ENCODE measurements at regions not wholly inside any gene's neighbourhood (a gene's known extent, or its start where the extent isn't known, plus 50 kb on each side); places are given as distances from the start of the nearest gene placed in this dataset.

DNA sequence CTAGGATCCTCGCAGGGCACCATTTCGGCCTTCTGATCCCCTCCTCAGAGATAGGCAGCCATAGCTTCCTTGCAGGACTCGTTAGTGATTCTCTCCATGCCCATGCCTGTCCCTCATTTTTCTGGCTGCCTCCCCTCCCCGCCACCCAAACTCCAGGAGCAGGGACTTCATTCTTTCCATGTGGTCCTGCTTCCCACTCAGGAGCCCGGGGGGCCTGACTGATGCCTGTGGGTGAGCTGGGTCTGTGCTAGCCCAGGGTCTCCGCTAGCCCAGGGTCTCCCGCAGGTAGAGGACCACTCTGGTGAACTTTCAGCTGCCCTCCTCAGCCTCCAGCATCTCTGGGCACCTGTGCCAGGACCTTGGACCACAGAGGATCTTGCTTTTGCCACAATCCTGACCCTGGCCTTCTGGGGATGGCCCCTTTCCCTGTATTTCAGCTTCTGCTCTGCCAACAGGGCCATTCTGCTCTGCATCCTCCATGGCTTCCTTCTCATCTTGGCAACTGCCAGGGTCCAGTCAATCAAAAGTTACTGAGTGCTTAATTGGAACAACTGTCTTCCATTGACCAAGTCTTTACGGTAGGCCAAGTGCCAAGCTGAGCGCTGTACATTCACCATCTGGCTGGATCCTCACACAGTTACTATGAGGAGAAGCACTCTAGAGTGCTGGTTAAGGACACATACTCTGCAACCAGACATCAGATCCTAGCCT lies 152.2 kb downstream of the EFNB1 start:
- TF ChIP-seq FOXA1 (IDR thresholded peaks at IDR 0.05) (no peak), YY1 (IDR thresholded peaks at IDR 0.05) (no peak), JUND (IDR thresholded peaks at IDR 0.05) (no peak), HNF4G (IDR thresholded peaks at IDR 0.05) (no peak), SP1 (IDR thresholded peaks at IDR 0.05) (no peak), TAF1 (conservative IDR thresholded peaks at IDR 0.05) (no peak)
- TF ChIP-seq, protein P1, sequence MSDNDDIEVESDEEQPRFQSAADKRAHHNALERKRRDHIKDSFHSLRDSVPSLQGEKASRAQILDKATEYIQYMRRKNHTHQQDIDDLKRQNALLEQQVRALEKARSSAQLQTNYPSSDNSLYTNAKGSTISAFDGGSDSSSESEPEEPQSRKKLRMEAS (IDR thresholded peaks at IDR 0.05) = no peak
- TF ChIP-seq, protein P2, sequence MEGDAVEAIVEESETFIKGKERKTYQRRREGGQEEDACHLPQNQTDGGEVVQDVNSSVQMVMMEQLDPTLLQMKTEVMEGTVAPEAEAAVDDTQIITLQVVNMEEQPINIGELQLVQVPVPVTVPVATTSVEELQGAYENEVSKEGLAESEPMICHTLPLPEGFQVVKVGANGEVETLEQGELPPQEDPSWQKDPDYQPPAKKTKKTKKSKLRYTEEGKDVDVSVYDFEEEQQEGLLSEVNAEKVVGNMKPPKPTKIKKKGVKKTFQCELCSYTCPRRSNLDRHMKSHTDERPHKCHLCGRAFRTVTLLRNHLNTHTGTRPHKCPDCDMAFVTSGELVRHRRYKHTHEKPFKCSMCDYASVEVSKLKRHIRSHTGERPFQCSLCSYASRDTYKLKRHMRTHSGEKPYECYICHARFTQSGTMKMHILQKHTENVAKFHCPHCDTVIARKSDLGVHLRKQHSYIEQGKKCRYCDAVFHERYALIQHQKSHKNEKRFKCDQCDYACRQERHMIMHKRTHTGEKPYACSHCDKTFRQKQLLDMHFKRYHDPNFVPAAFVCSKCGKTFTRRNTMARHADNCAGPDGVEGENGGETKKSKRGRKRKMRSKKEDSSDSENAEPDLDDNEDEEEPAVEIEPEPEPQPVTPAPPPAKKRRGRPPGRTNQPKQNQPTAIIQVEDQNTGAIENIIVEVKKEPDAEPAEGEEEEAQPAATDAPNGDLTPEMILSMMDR (IDR thresholded peaks at IDR 0.05; ENCODE audit: low read depth, low read length, missing input control) = no peak
- TF ChIP-seq, protein P3, sequence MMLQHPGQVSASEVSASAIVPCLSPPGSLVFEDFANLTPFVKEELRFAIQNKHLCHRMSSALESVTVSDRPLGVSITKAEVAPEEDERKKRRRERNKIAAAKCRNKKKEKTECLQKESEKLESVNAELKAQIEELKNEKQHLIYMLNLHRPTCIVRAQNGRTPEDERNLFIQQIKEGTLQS (IDR thresholded peaks at IDR 0.05) = no peak
- H3K4me3 ChIP-seq (ENCODE audit: low read depth in 1 of 3, low read length in 3 of 3) = no peak overlapping the region
- no peak for DNase-seq (ENCODE audit: low spot score)
- WGBS = 95% methylated on average over 9 of the region's 9 CpGs
- no peak overlapping the region for H3K27ac ChIP-seq (ENCODE audit: low read depth in 1 of 2, low read length in 2 of 2)
- H3K9ac ChIP-seq (ENCODE audit: low read depth in 1 of 2, low read length in 2 of 2) = no peak overlapping the region
- no peaks in the 10 kb centered on the region for H3K36me3 ChIP-seq (ENCODE audit: control insufficient read depth in 4 of 4, insufficient read depth in 3 of 4, low read depth in 1 of 4, low read length in 3 of 4)
- no peaks in the 10 kb centered on the region for H3K4me1 ChIP-seq (ENCODE audit: control insufficient read depth in 4 of 4, insufficient read depth in 4 of 4, low read length in 3 of 4)
- H3K27me3 ChIP-seq (ENCODE audit: control insufficient read depth in 4 of 4, insufficient read depth in 4 of 4, low read length in 3 of 4) = peaks cover 0 to 2% (median 0%) of the 10 kb centered on the region in 4 donors
- H3K9me3 ChIP-seq (ENCODE audit: control insufficient read depth in 4 of 4, low read length in 3 of 4) = peaks cover 0 to 3% (median 0%) of the 10 kb centered on the region in 4 donors

DNA sequence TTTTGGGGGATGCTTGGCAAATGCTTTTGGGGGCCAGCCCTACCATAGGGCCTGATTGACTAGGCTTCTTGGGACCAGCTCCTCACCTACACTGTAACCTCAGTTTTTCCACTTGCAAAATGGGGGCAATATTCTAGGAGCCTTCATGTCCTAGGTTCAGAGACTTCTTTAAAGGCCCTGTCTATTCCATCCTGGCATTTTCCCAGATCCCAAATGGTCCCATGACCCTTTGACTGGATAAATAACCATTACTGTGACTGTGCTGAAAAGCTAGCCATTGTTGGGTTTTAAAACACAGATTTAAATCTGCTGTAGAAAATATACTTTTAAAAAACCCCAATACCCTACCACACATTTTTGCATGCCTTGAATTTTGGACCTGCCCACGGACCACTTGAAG lies 149.8 kb downstream of the EFNB1 start:
- no peaks in the 10 kb centered on the region for H3K36me3 ChIP-seq (ENCODE audit: control insufficient read depth in 4 of 4, insufficient read depth in 3 of 4, low read depth in 1 of 4, low read length in 3 of 4)
- peaks cover 0 to 3% (median 0%) of the 10 kb centered on the region in 4 donors for H3K9me3 ChIP-seq (ENCODE audit: control insufficient read depth in 4 of 4, low read length in 3 of 4)
- H3K27ac ChIP-seq (ENCODE audit: low read depth in 1 of 2, low read length in 2 of 2) = no peak overlapping the region
- no peak overlapping the region for H3K9ac ChIP-seq (ENCODE audit: low read depth in 1 of 2, low read length in 2 of 2)
- H3K27me3 ChIP-seq (ENCODE audit: control insufficient read depth in 4 of 4, insufficient read depth in 4 of 4, low read length in 3 of 4) = peaks cover 0 to 2% (median 0%) of the 10 kb centered on the region in 4 donors
- no peak for DNase-seq (ENCODE audit: low spot score)
- H3K4me1 ChIP-seq (ENCODE audit: control insufficient read depth in 4 of 4, insufficient read depth in 4 of 4, low read length in 3 of 4) = no peaks in the 10 kb centered on the region
- H3K4me3 ChIP-seq (ENCODE audit: low read depth in 1 of 3, low read length in 3 of 3) = no peak overlapping the region
- no peak for TF ChIP-seq FOXA1 (IDR thresholded peaks at IDR 0.05)
- WGBS = 80% methylated on average over 1 of the region's 1 CpG

DNA sequence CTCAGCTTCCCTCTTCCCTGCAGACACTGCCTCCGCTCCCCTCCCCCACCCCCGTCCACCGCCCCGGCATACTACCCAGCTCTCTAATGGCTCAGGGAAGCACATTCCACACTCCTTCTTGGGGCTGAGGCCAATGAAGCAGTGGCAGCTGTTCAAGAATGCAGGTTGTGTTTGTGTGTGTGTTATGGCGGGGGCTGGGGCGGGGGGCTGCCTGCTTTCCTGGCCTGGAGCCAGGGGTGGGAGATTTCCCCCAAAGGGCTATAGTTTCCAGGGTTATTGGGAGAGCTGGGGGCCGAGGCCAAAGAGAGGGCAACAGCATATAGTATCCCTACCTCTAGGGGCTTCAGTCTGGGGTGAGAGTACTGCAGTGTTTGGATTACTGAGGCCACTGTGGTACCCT lies 149.4 kb downstream of the EFNB1 start:
- DNase-seq (ENCODE audit: low spot score) = no peak
- 58% methylated on average over 7 of the region's 7 CpGs for WGBS
- no peak overlapping the region for H3K9ac ChIP-seq (ENCODE audit: low read depth in 1 of 2, low read length in 2 of 2)

More for the DNA sequence above, 149.4 kb downstream of the EFNB1 start:
- no peak overlapping the region for H3K4me3 ChIP-seq (ENCODE audit: low read depth in 1 of 3, low read length in 3 of 3)
- no peaks in the 10 kb centered on the region for H3K4me1 ChIP-seq (ENCODE audit: control insufficient read depth in 4 of 4, insufficient read depth in 4 of 4, low read length in 3 of 4)
- H3K27ac ChIP-seq (ENCODE audit: low read depth in 1 of 2, low read length in 2 of 2) = no peak overlapping the region
- H3K36me3 ChIP-seq (ENCODE audit: control insufficient read depth in 4 of 4, insufficient read depth in 3 of 4, low read depth in 1 of 4, low read length in 3 of 4) = no peaks in the 10 kb centered on the region
- H3K9me3 ChIP-seq (ENCODE audit: control insufficient read depth in 4 of 4, low read length in 3 of 4) = peaks cover 0 to 3% (median 0%) of the 10 kb centered on the region in 4 donors
- TF ChIP-seq, protein P4, sequence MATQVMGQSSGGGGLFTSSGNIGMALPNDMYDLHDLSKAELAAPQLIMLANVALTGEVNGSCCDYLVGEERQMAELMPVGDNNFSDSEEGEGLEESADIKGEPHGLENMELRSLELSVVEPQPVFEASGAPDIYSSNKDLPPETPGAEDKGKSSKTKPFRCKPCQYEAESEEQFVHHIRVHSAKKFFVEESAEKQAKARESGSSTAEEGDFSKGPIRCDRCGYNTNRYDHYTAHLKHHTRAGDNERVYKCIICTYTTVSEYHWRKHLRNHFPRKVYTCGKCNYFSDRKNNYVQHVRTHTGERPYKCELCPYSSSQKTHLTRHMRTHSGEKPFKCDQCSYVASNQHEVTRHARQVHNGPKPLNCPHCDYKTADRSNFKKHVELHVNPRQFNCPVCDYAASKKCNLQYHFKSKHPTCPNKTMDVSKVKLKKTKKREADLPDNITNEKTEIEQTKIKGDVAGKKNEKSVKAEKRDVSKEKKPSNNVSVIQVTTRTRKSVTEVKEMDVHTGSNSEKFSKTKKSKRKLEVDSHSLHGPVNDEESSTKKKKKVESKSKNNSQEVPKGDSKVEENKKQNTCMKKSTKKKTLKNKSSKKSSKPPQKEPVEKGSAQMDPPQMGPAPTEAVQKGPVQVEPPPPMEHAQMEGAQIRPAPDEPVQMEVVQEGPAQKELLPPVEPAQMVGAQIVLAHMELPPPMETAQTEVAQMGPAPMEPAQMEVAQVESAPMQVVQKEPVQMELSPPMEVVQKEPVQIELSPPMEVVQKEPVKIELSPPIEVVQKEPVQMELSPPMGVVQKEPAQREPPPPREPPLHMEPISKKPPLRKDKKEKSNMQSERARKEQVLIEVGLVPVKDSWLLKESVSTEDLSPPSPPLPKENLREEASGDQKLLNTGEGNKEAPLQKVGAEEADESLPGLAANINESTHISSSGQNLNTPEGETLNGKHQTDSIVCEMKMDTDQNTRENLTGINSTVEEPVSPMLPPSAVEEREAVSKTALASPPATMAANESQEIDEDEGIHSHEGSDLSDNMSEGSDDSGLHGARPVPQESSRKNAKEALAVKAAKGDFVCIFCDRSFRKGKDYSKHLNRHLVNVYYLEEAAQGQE (IDR thresholded peaks at IDR 0.05) = no peak
- TF ChIP-seq YY1 (IDR thresholded peaks at IDR 0.05) = no peak
- TF ChIP-seq JUND (IDR thresholded peaks at IDR 0.05) = no peak
- TF ChIP-seq GABPA (IDR thresholded peaks at IDR 0.05 in 1 of 2, conservative IDR thresholded peaks at IDR 0.05 in 1 of 2) = no peak
- TF ChIP-seq, protein P5, sequence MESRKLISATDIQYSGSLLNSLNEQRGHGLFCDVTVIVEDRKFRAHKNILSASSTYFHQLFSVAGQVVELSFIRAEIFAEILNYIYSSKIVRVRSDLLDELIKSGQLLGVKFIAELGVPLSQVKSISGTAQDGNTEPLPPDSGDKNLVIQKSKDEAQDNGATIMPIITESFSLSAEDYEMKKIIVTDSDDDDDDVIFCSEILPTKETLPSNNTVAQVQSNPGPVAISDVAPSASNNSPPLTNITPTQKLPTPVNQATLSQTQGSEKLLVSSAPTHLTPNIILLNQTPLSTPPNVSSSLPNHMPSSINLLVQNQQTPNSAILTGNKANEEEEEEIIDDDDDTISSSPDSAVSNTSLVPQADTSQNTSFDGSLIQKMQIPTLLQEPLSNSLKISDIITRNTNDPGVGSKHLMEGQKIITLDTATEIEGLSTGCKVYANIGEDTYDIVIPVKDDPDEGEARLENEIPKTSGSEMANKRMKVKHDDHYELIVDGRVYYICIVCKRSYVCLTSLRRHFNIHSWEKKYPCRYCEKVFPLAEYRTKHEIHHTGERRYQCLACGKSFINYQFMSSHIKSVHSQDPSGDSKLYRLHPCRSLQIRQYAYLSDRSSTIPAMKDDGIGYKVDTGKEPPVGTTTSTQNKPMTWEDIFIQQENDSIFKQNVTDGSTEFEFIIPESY (IDR thresholded peaks at IDR 0.05) = no peak
- no peak for TF ChIP-seq FOXA1 (IDR thresholded peaks at IDR 0.05)
- no peak for TF ChIP-seq EGR1 (IDR thresholded peaks at IDR 0.05; ENCODE audit: low read depth in 2 of 2)
- TF ChIP-seq, protein P3 (IDR thresholded peaks at IDR 0.05) = no peak
- TF ChIP-seq, protein P1 (IDR thresholded peaks at IDR 0.05) = no peak
- no peak for TF ChIP-seq NR2F2 (IDR thresholded peaks at IDR 0.05)
- TF ChIP-seq SP1 (IDR thresholded peaks at IDR 0.05) = no peak
- TF ChIP-seq HNF4A (conservative IDR thresholded peaks at IDR 0.05) = no peak
- TF ChIP-seq FOXA2 (IDR thresholded peaks at IDR 0.05) = no peak
- no peak for TF ChIP-seq HNF4G (IDR thresholded peaks at IDR 0.05)
- TF ChIP-seq RAD21 (IDR thresholded peaks at IDR 0.05) = no peak
- TF ChIP-seq RXRA (IDR thresholded peaks at IDR 0.05) = no peak
- TF ChIP-seq TAF1 (conservative IDR thresholded peaks at IDR 0.05) = no peak
- peaks cover 0 to 2% (median 0%) of the 10 kb centered on the region in 4 donors for H3K27me3 ChIP-seq (ENCODE audit: control insufficient read depth in 4 of 4, insufficient read depth in 4 of 4, low read length in 3 of 4)

Data from liver (tissue), 8 donors.